Coronary artery (tissue), 2 donors: ENCODE measurements at regions not wholly inside any gene's neighbourhood (a gene's known extent, or its start where the extent isn't known, plus 50 kb on each side); places are given as distances from the start of the nearest gene placed in this dataset.

Experiments
- DNase-seq: peaks from one replicate; pipeline ENCODE4 v3.0.0-alpha.2; 2017; ENCODE audit warnings: low spot score
- H3K27ac ChIP-seq, 2 donors: fragments of 200-600 bp; sonication (generic); one replicate each; pipeline ENCODE4 v1.5.1; 2016 to 2019
- H3K4me3 ChIP-seq: fragments of 200-600 bp; sonication (generic); 2 replicates; pipeline ENCODE4 v1.5.1; 2016; ENCODE audit warnings: mild to moderate bottlenecking, moderate library complexity
- CTCF ChIP-seq: fragments of 200-600 bp; sonication (generic); IDR thresholded peaks from one replicate; pipeline ENCODE4 v1.5.1; 2019; ENCODE audit warnings: antibody characterized with exemption

GRCh38 chr16:76157629-76158028, 119.6 kb upstream of the CNTNAP4 start:
- Histone ChIP-seq H3K27ac (no peak overlapping the region), H3K4me3 (no peak overlapping the region)
- DNase-seq = no peak
- no peak for TF ChIP-seq CTCF

- DNase-seq = no peak
- no peak overlapping the region for H3K27ac ChIP-seq
- no peak overlapping the region for H3K4me3 ChIP-seq
- TF ChIP-seq CTCF = no peak
Measured at GRCh38 chr16:76162046-76162445, 115.2 kb upstream of the CNTNAP4 start.

- no peak overlapping the region for H3K27ac ChIP-seq
- no peak for TF ChIP-seq CTCF
- no peak for DNase-seq
Measured at GRCh38 chr16:76164970-76165558, 112.1 kb upstream of the CNTNAP4 start.

DNA sequence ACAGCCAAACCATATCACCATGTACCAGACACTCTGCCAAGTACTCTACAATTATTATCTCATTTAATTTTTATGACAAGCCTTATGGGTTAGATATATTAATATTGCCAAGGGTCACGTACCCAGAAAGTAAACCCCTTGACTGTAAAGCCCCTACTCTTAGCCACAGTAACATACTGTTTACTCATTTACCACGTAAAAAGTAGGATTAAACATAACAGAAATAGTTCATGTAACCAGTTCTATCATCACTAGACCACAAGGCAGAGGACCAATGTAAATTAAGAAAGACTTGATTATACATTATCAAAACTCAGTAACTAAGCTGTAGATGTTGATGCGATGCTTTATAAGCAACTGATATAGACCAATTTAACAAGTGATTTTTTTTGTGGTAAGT, 101.5 kb upstream of the CNTNAP4 start:
- Histone ChIP-seq H3K27ac (no peak overlapping the region), H3K4me3 (no peak overlapping the region)
- no peak for DNase-seq
- no peak for TF ChIP-seq CTCF

More at GRCh38 chr16:76164970-76165558, 112.1 kb upstream of the CNTNAP4 start:
- no peak overlapping the region for H3K4me3 ChIP-seq

DNA sequence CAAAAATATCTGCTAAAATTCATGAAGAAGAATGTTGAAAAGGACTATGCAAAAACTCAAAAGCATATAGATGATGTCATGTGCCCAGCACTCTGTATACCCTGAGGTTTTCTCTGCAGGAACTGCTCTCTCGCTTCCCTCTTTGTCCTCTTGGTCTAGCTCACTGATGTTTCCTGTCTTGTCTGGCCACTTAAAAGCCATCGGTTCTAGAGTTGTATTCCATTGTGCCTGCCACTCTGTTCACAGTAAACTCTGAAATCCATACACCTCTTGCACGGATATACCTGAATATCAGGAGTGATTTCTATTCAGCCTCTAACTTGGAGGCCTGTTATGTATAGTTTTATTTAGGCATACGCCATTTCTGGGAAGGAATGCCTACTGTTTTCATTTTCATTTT, 101.0 kb upstream of the CNTNAP4 start:
- no peak overlapping the region for H3K27ac ChIP-seq
- no peak for DNase-seq
- no peak overlapping the region for H3K4me3 ChIP-seq
- no peak for TF ChIP-seq CTCF

- no peak for TF ChIP-seq CTCF
- DNase-seq = no peak
- Histone ChIP-seq H3K4me3 (no peak overlapping the region), H3K27ac (no peak overlapping the region)
Measured at GRCh38 chr16:76176616-76177015, 100.6 kb upstream of the CNTNAP4 start.

DNA sequence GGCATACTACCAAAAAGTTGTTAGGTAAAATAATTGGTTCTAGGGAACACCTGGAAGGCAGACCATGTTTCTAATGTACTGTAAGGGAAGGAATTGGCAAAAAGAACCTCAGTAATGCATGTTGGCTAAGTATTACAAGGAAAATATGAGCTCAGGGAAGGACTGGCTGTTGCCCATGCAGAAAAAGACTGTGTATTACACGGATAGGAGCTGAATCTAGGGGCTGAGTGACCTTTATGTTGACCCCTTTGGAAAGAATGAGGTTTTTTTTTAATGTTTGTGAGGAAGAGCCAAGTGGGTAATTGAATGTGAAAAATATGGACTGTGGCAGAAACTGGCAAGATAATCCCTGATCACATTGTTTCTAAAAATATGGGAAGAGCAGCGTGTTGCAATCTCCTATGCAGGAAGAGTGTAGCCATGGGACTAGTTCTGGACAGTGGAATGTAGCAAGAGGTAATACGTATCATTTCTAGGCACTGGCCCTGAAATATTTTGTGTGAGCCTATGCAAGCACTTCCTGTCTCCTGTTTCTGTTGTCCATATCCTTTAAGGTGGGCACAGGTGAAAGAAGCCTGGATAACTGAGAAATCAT, 95.1 kb upstream of the CNTNAP4 start:
- H3K27ac ChIP-seq = no peak overlapping the region
- no peak overlapping the region for H3K4me3 ChIP-seq
- no peak for TF ChIP-seq CTCF
- no peak for DNase-seq
